Breast epithelium (tissue), 4 donors: ENCODE measurements at regions not wholly inside any gene's neighbourhood (a gene's known extent, or its start where the extent isn't known, plus 50 kb on each side); places are given as distances from the start of the nearest gene placed in this dataset.
"Not testable (repeated sequence)": the region's sequence is repeated elsewhere in the genome, so short reads cannot be mapped to it uniquely, and the experiment has no call there.

Experiments used
- DNase-seq, 2 donors: peaks; one replicate each; pipeline ENCODE4 v3.0.0-alpha.2; 2019; ENCODE audit warnings: low spot score in 2 of 2
- H3K27ac ChIP-seq, 2 donors: fragments of 200-600 bp; sonication (generic) in 1 of 2; one replicate each; pipeline ENCODE4 v1.5.1; 2016 to 2019; ENCODE audit warnings: mild to moderate bottlenecking in 1 of 2
- H3K27me3 ChIP-seq, 2 donors: fragments of 200-600 bp; sonication (generic) in 1 of 2; one replicate each; pipeline versions ENCODE4 v1.5.1 to v1.6.0; 2017 to 2019; ENCODE audit warnings: control low read depth in 1 of 2, mild to moderate bottlenecking in 1 of 2
- H3K36me3 ChIP-seq: fragments of 200-600 bp; one replicate; pipeline ENCODE4 v1.5.1; 2019
- H3K4me1 ChIP-seq, 2 donors: fragments of 200-600 bp; sonication (generic); one replicate each; pipeline ENCODE4 v1.5.1; 2016 to 2019; ENCODE audit warnings: control low read depth in 1 of 2
- H3K4me3 ChIP-seq, 3 donors: fragments of 200-600 bp; sonication (generic); 1 replicate in 2 of 3; 2 replicates in 1 of 3; pipeline ENCODE4 v1.5.1; 2016 to 2019; ENCODE audit warnings: mild to moderate bottlenecking in 3 of 3, moderate library complexity in 2 of 3
- H3K9me3 ChIP-seq, 2 donors: fragments of 200-600 bp; sonication (generic) in 1 of 2; one replicate each; pipeline ENCODE4 v1.5.1; 2016 to 2019; ENCODE audit warnings: control low read depth in 1 of 2
- POLR2A ChIP-seq: fragments of 450-650 bp; IDR thresholded peaks from one replicate; pipeline ENCODE4 v1.6.1; 2016; ENCODE audit warnings: antibody characterized with exemption, mild to moderate bottlenecking, moderate library complexity
- POLR2AphosphoS5 ChIP-seq, 3 donors: sonication (generic); formaldehyde crosslinking; IDR thresholded peaks; one replicate each; pipeline ENCODE4 v1.6.1; 2017; ENCODE audit warnings: antibody characterized with exemption in 3 of 3
- intact Hi-C: fragments of 100-400 bp; cut with DNase I; formaldehyde crosslinking; loops from one replicate; pipeline ENCODE4 v1.15.1; 2023; ENCODE audit warnings: low total_unique reads
- TF ChIP-seq, protein P1 (sequence below), 3 donors: fragments of 450-650 bp; IDR thresholded peaks; one replicate each; pipeline ENCODE4 v1.5.1; 2016 to 2017; ENCODE audit warnings: antibody characterized with exemption in 3 of 3, mild to moderate bottlenecking in 3 of 3, moderate library complexity in 3 of 3

DNA sequence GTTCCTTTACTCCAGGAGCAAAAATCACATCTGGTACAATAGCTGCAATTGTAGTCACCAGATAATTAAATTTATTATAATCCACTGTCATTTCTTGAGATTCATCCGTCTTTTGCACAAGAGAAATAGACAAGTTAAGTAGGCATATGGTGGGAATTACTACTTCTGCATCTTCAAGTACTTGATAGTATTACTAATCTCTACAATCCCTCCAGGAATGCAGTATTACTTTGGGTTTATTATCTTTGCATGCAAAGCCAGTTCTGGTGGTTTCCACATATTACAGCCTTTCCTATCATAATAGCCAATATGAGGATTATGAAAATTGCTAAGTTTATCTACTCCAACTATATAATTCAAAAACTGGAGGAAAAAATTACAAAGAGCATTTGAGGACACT lies 254.1 kb downstream of the IKZF2 start:
- TF ChIP-seq POLR2A: no peak
- TF ChIP-seq, protein P1, sequence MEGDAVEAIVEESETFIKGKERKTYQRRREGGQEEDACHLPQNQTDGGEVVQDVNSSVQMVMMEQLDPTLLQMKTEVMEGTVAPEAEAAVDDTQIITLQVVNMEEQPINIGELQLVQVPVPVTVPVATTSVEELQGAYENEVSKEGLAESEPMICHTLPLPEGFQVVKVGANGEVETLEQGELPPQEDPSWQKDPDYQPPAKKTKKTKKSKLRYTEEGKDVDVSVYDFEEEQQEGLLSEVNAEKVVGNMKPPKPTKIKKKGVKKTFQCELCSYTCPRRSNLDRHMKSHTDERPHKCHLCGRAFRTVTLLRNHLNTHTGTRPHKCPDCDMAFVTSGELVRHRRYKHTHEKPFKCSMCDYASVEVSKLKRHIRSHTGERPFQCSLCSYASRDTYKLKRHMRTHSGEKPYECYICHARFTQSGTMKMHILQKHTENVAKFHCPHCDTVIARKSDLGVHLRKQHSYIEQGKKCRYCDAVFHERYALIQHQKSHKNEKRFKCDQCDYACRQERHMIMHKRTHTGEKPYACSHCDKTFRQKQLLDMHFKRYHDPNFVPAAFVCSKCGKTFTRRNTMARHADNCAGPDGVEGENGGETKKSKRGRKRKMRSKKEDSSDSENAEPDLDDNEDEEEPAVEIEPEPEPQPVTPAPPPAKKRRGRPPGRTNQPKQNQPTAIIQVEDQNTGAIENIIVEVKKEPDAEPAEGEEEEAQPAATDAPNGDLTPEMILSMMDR (IDR thresholded peaks at IDR 0.05): no peak
- no peak for TF ChIP-seq POLR2AphosphoS5 (IDR thresholded peaks at IDR 0.05)
- Histone ChIP-seq H3K4me3 (no peak overlapping the region), H3K27ac (no peak overlapping the region), H3K27me3 (no peaks in the 10 kb centered on the region), H3K36me3 (no peaks in the 10 kb centered on the region), H3K4me1 (no peaks in the 10 kb centered on the region), H3K9me3 (no peaks in the 10 kb centered on the region)
- no peak for DNase-seq
- intact Hi-C loops: no loop called here

DNA sequence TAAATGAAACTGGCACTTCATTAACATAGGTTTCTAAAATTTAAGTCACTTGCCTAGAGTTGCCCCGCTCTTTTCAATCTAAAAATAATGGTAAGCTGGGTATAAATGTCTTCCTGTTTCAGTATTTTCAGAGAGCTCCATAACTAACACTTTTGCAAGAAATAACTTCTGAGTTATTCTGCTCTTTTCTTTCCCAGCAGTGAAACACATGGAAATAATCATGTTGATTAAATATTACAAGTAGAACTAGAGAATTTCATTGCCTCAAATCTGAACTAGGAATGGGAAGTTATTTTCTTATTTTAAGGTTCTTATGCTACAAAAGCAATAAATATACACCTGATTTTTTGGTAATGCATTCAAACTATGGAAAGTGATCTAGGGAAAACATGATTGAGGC lies 257.4 kb downstream of the IKZF2 start:
- intact Hi-C loops: no loop called here
- no peak overlapping the region for H3K4me3 ChIP-seq
- no peak overlapping the region for H3K27ac ChIP-seq
- H3K36me3 ChIP-seq: no peaks in the 10 kb centered on the region
- H3K4me1 ChIP-seq: no peaks in the 10 kb centered on the region
- H3K27me3 ChIP-seq: no peaks in the 10 kb centered on the region
- TF ChIP-seq POLR2A: no peak
- no peak for TF ChIP-seq POLR2AphosphoS5 (IDR thresholded peaks at IDR 0.05)
- TF ChIP-seq, protein P1 (IDR thresholded peaks at IDR 0.05): no peak
- DNase-seq: no peak
- no peaks in the 10 kb centered on the region for H3K9me3 ChIP-seq

DNA sequence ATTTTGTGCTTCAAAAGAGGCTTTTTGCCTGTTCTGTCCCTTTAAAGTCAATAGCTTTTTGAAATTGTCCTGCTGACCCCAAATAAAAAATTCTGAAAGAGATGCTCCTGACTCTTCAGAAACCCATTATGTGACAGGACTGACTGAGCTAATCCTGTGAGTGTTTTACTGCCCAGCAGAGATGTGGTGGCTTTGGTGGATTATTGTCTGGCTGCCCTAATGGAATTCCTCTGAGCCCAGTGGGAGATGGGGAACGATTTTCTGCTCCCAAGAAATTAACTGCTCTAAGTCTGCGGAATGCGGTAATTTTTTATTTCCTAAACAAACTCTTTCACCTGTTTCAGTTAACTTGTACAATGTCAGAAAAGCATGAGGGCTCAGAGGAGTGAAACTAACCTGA lies 258.2 kb downstream of the IKZF2 start:
- intact Hi-C loops: no loop called here
- H3K27ac ChIP-seq: no peak overlapping the region
- no peak for TF ChIP-seq POLR2A
- TF ChIP-seq POLR2AphosphoS5 (IDR thresholded peaks at IDR 0.05): no peak
- TF ChIP-seq, protein P1 (IDR thresholded peaks at IDR 0.05): no peak

DNA sequence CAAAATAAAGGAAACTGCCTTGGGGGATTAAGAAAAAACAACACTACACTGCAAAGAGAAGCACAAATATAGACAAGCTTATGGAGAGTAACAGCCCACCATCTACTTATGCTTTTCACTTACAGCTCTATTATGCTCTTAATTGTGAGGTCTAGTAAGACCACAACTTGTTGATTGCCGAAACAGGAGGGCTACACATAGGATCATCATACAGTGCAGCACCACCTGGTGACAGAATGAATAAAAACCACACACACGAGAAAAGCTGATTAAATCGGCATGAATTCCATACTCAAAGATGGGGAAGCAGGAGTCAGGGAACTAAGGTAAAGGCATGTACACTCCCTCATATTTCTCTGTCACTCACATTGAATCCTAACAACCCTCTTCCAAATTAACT lies 259.2 kb downstream of the IKZF2 start:
- Histone ChIP-seq H3K9me3 (no peaks in the 10 kb centered on the region), H3K4me3 (no peak overlapping the region), H3K27ac (no peak overlapping the region), H3K36me3 (no peaks in the 10 kb centered on the region), H3K27me3 (no peaks in the 10 kb centered on the region), H3K4me1 (no peaks in the 10 kb centered on the region)
- no peak for DNase-seq
- TF ChIP-seq POLR2A: no peak
- intact Hi-C loops: no loop called here

More for the DNA sequence above, 258.2 kb downstream of the IKZF2 start:
- DNase-seq: no peak
- Histone ChIP-seq H3K9me3 (no peaks in the 10 kb centered on the region), H3K27me3 (no peaks in the 10 kb centered on the region), H3K4me3 (no peak overlapping the region), H3K4me1 (no peaks in the 10 kb centered on the region), H3K36me3 (no peaks in the 10 kb centered on the region)

DNA sequence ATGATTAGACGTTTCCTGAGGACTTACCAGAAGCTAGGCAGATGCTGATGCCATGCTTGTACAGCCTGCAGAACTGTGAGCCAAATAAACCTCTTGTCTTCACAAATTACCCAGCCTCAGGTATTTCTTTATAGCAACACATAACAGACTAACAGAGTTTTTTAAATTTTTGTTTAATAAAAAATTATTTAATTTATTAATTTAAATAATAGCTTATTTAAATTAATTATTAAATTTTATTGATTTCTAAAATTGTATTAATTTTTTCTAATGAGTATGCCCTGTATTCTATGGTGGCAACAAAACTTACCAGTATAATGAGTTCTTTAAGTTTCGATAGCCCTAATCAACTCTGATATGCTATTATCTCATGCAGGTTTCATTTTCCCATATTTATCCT lies 259.8 kb downstream of the IKZF2 start:
- DNase-seq: no peak
- Histone ChIP-seq H3K4me1 (no peaks in the 10 kb centered on the region), H3K36me3 (no peaks in the 10 kb centered on the region), H3K27me3 (no peaks in the 10 kb centered on the region), H3K4me3 (no peak overlapping the region), H3K27ac (no peak overlapping the region), H3K9me3 (no peaks in the 10 kb centered on the region)
- TF ChIP-seq, protein P1 (IDR thresholded peaks at IDR 0.05): no peak
- no peak for TF ChIP-seq POLR2AphosphoS5 (IDR thresholded peaks at IDR 0.05)
- no peak for TF ChIP-seq POLR2A
- intact Hi-C loops: no loop called here

DNA sequence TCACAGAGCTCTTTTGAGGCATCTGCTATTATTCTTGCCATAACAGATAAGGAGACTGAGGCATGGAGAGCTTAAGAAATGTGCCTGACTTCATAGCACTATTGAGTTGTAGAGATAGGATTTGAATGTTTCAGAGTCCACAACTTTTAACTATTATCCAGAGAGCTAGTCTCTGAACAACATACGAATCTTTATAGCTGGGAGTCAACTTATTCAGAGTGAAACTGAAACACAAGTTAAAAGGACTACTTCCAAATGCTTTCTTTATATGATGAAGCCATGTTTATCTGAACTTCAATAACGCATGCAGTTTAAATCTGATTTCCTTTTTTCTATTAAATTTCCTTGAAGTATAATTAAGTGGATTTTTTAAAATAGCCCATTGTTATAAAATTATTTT lies 268.8 kb downstream of the IKZF2 start:
- peaks cover 4 to 6% of the 10 kb centered on the region in 2 donors for H3K9me3 ChIP-seq
- TF ChIP-seq POLR2A: no peak
- TF ChIP-seq POLR2AphosphoS5 (IDR thresholded peaks at IDR 0.05): no peak
- TF ChIP-seq, protein P1 (IDR thresholded peaks at IDR 0.05): no peak
- no peak overlapping the region for H3K4me3 ChIP-seq
- no peaks in the 10 kb centered on the region for H3K36me3 ChIP-seq
- no peak for DNase-seq
- intact Hi-C loops: no loop called here
- no peaks in the 10 kb centered on the region for H3K4me1 ChIP-seq
- H3K27ac ChIP-seq: no peak overlapping the region
- no peaks in the 10 kb centered on the region for H3K27me3 ChIP-seq

DNA sequence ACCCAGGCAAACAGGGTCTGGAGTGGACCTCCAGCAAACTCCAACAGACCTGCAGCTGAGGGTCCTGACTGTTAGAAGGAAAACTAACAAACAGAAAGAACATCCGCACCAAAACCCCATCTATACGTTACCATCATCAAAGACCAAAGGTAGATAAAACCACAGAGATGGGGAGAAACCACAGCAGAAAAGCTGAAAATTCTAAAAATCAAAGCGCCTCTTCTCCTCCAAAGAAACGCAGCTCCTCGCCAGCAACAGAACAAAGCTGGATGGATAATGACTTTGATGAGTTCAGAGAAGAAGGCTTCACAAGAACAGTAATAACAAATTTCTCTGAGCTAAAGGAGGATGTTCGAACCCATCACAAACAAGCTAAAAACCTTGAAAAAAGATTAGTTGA lies 274.9 kb downstream of the IKZF2 start:
- intact Hi-C loops, H3K27ac ChIP-seq: not testable (repeated sequence)

DNA sequence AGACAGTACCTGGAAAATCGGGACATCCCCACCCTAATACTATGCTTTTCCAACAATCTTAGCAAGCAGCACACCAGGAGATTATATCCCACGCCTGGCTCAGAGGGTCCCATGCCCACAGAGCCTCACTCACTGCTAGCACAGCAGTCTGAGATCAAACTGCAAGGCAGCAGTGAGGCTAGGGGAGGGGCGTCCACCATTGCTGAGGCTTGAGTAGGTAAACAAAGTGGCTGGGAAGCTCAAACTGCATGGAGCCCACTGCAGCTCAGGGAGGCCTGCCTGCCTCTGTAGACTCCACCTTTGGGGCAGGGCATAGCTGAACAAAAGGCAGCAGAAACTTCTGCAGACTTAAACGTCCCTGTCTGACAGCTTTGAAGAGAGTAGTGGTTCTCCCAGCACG lies 275.5 kb downstream of the IKZF2 start:
- H3K27ac ChIP-seq, H3K36me3 ChIP-seq, DNase-seq, H3K4me3 ChIP-seq, intact Hi-C loops, H3K27me3 ChIP-seq, H3K9me3 ChIP-seq, H3K4me1 ChIP-seq: not testable (repeated sequence)

More for the DNA sequence above, 274.9 kb downstream of the IKZF2 start:
- DNase-seq, H3K36me3 ChIP-seq, H3K4me1 ChIP-seq, H3K4me3 ChIP-seq, H3K27me3 ChIP-seq, H3K9me3 ChIP-seq: not testable (repeated sequence)
